ENCODE measurements at regions not wholly inside any gene's neighbourhood (a gene's known extent, or its start where the extent isn't known, plus 50 kb on each side); places are given as distances from the start of the nearest gene placed in this dataset.

GRCh38 chr7:114086914-114087652 lies 168.3 kb upstream of the PPP1R3A start:
- TF ChIP-seq CTCF (IDR thresholded peaks at IDR 0.05) (no peak), POLR2A (IDR thresholded peaks at IDR 0.05) (no peak)
